Neural crest cell (in vitro differentiated cells): ENCODE measurements at regions not wholly inside any gene's neighbourhood (a gene's known extent, or its start where the extent isn't known, plus 50 kb on each side); places are given as distances from the start of the nearest gene placed in this dataset.

Experiments used
- DNase-seq: peaks from one replicate; pipeline ENCODE4 v3.0.0; 2021; ENCODE audit warnings: low read depth, mixed read lengths, low spot score
- H3K27ac Mint-ChIP-seq: one replicate; pipeline ENCODE4 v1.8.0; 2021; ENCODE audit warnings: mild to moderate bottlenecking, mixed read lengths; ENCODE audit not compliant: unreplicated experiment
- H3K27me3 Mint-ChIP-seq: 2 replicates; pipeline ENCODE4 v1.8.0; 2021; ENCODE audit warnings: low read depth, mild to moderate bottlenecking, mixed read lengths
- H3K36me3 Mint-ChIP-seq: 2 replicates; pipeline ENCODE4 v1.8.0; 2021; ENCODE audit warnings: low read depth, mild to moderate bottlenecking, mixed read lengths
- H3K4me1 Mint-ChIP-seq: 2 replicates; pipeline ENCODE4 v1.8.0; 2021; ENCODE audit warnings: mixed read lengths
- H3K4me3 Mint-ChIP-seq: one replicate; pipeline ENCODE4 v1.8.0; 2021; ENCODE audit warnings: mild to moderate bottlenecking, mixed read lengths
- H3K9me3 Mint-ChIP-seq: 2 replicates; pipeline ENCODE4 v1.8.0; 2021; ENCODE audit warnings: mixed read lengths
- CTCF ChIP-seq: fragments of 200-600 bp; sonication (generic); conservative IDR thresholded peaks from 2 replicates; pipeline ENCODE4 v1.5.0; 2021; ENCODE audit warnings: antibody characterized with exemption, mild to moderate bottlenecking

GRCh38 chr6:87763901-87764300 is 61.9 kb upstream of the AKIRIN2 start:
- no peaks in the 10 kb centered on the region for H3K36me3 Mint-ChIP-seq
- H3K4me3 Mint-ChIP-seq: no peak overlapping the region
- H3K27ac Mint-ChIP-seq: peak overlapping the region; percentile 83
- H3K27me3 Mint-ChIP-seq: no peaks in the 10 kb centered on the region
- no peaks in the 10 kb centered on the region for H3K9me3 Mint-ChIP-seq
- TF ChIP-seq CTCF: no peak
- no peaks in the 10 kb centered on the region for H3K4me1 Mint-ChIP-seq
- DNase-seq: no peak

GRCh38 chr6:87763276-87763675 is 61.2 kb upstream of the AKIRIN2 start:
- Mint-ChIP-seq H3K27me3 (no peaks in the 10 kb centered on the region), H3K27ac (no peak overlapping the region), H3K36me3 (no peaks in the 10 kb centered on the region), H3K4me3 (no peak overlapping the region), H3K9me3 (no peaks in the 10 kb centered on the region), H3K4me1 (no peaks in the 10 kb centered on the region)
- no peak for DNase-seq
- TF ChIP-seq CTCF: no peak

GRCh38 chr6:87762116-87762515 is 60.1 kb upstream of the AKIRIN2 start:
- Mint-ChIP-seq H3K9me3 (no peaks in the 10 kb centered on the region), H3K4me1 (no peaks in the 10 kb centered on the region), H3K36me3 (no peaks in the 10 kb centered on the region), H3K4me3 (no peak overlapping the region), H3K27ac (no peak overlapping the region), H3K27me3 (no peaks in the 10 kb centered on the region)
- no peak for TF ChIP-seq CTCF
- DNase-seq: no peak

- DNase-seq: no peak
- Mint-ChIP-seq H3K27ac (no peak overlapping the region), H3K27me3 (no peaks in the 10 kb centered on the region), H3K4me3 (no peak overlapping the region), H3K4me1 (peaks cover 10% of the 10 kb centered on the region), H3K9me3 (no peaks in the 10 kb centered on the region), H3K36me3 (peaks cover 2% of the 10 kb centered on the region)
- TF ChIP-seq CTCF: no peak
Observed at GRCh38 chr6:87757792-87758191, 55.8 kb upstream of the AKIRIN2 start.

GRCh38 chr6:87756858-87757257 is 54.8 kb upstream of the AKIRIN2 start:
- Mint-ChIP-seq H3K4me1 (peaks cover 10% of the 10 kb centered on the region), H3K36me3 (peaks cover 2% of the 10 kb centered on the region), H3K4me3 (no peak overlapping the region), H3K27me3 (no peaks in the 10 kb centered on the region), H3K9me3 (no peaks in the 10 kb centered on the region), H3K27ac (no peak overlapping the region)
- TF ChIP-seq CTCF: no peak
- DNase-seq: no peak
